PC-9 (cell line): ENCODE measurements at regions not wholly inside any gene's neighbourhood (a gene's known extent, or its start where the extent isn't known, plus 50 kb on each side); places are given as distances from the start of the nearest gene placed in this dataset.

ENCODE experiments used
- EZH2 ChIP-seq: fragments of 200-600 bp; sonication (generic); IDR thresholded peaks from 2 replicates; pipeline ENCODE4 v1.8.0; 2017; ENCODE audit warnings: antibody characterized with exemption, low read depth
- TF ChIP-seq, protein P1 (sequence below): fragments of 200-600 bp; sonication (generic); conservative IDR thresholded peaks from 2 replicates; pipeline ENCODE4 v1.6.1; 2017; ENCODE audit warnings: mixed run types, antibody characterized with exemption, mild to moderate bottlenecking, moderate library complexity

DNA sequence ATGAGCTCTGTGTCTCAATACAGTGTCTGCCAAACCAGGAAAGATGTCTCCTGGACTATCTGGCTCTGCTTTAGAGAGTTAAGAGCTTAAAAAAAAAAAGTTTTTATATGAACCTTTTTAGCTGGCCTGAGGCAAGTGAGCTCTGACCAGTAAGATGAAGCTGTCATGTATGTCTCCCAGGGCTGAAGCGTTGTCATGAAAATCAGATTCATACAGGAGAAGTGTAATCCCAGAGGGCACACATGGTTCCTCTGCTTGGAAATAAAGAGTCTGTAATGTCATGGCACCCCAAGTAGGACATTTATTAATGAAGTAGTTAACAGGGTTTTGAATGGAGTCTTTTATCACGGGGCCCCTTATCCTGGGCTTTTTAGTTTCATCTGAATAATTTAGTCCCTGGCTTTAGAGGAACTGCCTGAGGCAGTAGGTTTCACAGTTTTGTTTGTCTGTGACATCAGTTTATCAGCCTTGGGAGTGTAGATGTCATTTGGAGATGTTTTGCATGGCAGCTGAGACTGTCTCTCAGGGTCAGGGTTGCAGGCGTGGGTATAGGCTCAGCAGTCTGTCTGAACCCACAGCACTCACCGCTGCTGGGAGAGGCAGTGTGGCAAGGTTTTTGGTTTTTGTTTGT, 223.3 kb downstream of the DIRAS2 start:
- TF ChIP-seq, protein P1, sequence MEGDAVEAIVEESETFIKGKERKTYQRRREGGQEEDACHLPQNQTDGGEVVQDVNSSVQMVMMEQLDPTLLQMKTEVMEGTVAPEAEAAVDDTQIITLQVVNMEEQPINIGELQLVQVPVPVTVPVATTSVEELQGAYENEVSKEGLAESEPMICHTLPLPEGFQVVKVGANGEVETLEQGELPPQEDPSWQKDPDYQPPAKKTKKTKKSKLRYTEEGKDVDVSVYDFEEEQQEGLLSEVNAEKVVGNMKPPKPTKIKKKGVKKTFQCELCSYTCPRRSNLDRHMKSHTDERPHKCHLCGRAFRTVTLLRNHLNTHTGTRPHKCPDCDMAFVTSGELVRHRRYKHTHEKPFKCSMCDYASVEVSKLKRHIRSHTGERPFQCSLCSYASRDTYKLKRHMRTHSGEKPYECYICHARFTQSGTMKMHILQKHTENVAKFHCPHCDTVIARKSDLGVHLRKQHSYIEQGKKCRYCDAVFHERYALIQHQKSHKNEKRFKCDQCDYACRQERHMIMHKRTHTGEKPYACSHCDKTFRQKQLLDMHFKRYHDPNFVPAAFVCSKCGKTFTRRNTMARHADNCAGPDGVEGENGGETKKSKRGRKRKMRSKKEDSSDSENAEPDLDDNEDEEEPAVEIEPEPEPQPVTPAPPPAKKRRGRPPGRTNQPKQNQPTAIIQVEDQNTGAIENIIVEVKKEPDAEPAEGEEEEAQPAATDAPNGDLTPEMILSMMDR: no peak
- no peak for TF ChIP-seq EZH2
